ENCODE measurements at regions not wholly inside any gene's neighbourhood (a gene's known extent, or its start where the extent isn't known, plus 50 kb on each side); places are given as distances from the start of the nearest gene placed in this dataset.

DNA sequence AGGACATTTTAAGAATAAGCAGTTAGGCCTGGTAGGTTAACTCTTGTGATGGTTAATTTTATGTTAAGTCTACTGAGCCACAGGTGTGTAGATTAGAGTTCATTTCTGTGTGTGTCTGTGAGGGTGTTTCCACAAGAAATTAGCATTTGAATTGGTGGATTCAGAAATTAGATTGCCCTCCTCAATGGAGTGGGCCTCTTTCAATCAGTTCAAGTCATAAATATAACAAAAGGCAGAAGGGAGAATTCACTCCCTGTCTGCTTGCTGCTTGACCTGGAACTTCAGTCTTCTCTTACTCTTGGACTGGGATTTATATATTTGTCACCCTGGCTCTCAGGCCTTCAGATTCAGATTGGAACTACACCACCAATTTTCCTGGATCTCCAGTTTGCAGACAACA, 55.3 kb upstream of the POM121L12 start:
- no peak for DNase-seq

DNA sequence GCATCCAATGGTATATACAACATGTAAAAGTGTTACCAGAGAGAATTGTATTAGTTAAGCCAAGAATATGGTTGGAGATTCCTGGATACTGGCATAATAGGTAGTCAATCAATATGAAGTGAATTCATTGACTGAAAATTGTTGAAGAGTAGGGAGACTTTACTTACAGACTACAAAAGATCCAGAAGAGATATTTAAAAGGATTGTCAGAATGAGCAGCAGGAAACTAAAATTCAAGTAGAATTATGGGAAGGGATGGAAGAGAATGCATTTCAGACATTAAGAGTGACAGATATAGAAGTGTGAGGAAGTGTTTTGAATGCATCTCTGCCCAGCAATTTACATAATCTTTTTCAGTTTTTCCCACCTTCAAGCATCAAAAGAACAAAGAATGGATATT, 62.3 kb upstream of the POM121L12 start:
- DNase-seq = no peak

DNA sequence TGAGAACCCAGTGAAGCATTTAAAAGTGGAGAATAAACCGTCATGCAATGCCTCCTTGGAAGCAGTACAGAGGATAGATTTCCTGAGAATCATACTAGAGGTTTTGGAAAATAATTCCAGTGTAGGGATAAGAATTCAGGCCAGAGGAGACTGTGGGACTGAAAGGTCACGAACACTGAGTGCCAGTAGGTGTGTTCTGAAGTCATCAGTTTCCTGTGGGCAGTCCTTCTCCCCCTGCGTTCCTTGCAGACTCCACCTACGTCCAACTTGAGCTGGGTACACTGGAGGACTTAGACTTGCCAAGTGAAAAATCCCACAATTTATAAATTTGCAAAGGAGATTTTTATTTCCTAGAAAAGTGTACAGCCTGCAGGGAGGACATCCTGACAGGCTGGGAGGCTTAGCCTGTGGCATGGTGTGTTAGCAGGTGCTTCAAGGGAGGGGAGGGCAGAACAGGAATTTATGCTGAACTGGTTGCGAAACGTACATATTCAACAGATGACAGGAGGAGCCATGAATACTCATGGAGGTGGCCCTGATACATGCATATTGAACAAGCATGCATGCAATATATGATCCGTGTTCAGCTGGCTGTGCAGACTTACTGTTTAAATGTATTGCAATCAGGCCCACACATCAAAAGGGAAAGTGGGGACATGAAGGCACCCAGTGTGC, 72.9 kb upstream of the POM121L12 start:
- no peak for DNase-seq

DNA sequence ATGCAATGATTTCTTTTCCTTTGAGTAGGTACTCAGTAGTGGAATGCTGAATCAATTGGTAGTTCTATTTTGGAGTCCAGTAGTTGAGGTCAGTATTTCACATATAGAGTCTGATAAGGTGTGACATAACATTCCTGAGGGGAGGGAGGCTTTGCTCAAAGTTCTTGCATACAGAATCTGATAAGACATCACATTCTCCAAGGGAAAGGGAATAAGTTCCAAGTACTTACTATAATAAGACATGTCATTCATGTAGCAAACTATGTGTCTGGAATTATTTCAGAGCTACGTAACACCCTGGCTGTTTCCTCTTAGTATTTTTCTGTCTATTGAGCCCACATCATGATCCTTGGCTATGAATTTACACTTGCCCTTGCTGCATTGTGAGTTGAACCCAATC, 74.3 kb upstream of the POM121L12 start:
- no peak for DNase-seq

DNA sequence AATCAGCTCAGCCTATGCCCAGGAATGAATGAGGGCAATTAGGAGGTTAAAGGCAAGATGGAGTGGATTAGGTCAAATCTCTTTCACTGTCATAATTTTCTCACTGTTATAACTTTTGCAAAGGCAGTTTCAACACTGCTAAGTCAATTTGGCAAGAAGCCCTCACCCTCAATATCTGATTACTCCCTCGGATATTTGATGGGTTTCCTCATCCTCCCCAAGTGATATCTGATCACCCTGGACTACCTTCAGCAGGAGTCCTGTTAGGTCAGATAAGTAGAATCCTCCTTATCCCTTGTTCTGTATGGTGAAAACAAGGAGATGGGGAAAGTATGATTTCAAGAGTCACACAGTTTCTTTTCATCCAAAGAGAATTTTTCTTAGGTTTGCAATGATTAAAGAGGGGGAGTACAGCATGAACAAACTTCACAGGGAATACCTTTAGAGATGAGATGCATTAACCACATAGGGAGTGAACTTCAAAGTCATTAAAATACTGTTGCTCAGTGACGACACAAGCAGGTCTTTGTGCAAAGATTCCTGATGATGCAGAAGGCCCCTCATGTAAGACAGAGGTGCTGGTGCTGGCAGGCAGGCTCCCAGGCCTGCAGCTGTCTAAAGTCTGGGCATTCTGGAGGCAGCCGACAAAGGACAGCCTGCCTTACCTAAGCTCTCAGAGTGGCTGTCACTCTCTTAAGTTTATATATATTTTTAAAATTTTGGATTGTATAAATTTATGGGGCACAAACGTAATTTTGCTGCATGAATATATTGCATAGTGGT, 75.4 kb upstream of the POM121L12 start:
- DNase-seq = no peak

DNA sequence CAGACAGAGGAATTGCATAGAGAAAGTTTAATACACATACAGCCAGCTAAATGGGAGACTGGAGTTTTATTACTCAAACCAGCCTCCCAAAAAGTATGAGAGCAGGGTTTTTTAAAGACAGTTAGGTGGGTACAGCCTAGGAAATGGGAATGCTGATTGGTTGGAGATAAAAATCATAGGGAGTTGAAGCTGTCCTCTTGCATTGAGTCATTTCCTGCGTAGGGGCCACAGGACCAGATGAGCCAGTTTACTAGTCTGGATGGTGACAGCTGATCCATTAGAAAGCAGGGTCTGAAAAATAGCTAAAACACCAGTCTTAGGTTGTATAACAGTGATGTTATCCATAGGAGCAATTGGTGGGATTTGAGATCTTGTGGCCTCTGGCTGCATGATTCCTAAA, 76.1 kb upstream of the POM121L12 start:
- no peak for DNase-seq

DNA sequence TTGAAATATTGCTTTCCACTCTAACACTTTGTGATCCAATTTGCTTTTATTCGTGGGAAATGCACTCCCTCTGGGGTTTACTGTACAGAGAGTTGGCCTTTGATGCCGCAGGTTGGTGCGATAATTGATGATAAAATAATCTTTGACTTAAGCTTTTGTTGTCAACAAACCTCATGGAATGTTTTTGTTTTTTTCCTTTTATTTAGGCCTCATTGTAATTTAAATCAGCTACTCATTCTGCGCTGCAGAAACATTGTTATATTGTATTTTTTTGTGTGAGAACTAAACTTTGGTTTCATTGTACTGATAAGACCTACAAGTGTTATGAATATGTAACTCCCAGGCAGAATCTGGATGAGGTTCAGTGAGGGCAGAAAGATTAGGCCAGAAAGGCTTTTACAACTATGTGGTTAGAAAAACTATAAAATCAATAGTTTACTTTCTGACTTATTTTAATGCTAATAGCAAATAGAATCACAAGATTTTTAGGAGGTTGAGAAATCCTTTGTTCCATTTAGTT, 76.8 kb upstream of the POM121L12 start:
- DNase-seq = no peak

DNA sequence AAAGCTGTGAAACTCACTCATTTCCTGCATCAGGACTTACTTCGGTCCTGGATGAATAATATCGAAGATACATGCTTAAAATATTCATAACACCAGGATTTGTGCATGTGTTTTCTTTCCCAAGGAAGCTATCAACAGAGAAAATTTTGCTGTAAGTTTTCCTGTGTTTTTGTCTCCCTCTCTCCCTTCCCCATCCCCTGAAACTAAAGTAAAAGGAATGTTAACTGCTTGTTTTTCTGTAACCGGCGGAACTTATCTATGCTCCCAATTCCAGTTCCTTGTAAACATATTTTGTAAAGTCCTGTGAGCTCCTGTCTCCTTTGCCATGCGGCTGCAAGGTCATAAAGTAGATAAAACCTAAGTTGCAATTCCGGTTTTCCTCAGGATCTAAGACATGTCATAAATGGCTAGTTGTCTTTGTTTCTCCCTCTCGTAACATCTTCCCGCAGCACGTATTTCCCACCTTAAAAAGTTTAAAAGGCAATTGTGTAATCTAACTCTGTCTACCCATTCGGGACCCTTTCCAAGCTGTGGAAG, 79.0 kb upstream of the POM121L12 start:
- DNase-seq = no peak

DNA sequence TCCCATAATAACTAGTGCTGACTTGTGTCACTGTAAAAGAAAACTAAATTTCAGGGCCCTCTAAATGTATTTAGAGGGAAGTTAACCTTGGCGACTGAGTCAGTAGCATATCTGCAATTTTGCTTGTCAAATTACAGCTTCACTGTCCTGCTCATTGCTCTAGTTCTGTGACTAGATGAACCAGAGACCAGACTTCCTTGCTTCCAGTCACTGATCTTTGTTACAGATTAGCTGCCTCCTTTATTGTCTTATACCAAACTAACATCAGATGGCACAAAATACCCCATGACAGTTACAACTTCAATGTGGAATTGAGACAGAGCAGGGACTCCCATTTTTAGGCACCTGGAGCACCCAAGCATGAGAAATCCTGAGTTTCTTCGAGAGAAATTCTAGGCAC, 79.9 kb upstream of the POM121L12 start:
- no peak for DNase-seq

DNA sequence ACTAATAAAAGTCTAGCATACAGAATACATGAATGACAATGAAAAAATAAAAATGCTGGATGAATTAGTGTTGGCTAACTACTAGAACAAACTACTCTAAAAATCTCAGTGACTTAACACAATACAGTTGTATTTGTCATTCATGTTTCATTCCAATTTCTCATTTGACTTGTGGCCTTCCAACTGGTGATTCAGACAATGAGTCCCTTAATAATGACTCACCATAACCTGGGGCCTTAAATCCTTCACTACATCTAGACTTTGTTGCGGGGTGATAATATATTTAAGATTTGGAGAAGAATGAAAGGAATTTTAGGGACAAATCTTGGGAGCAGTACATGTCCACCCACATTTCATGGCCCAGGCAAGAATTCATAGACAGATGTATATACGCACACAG, 90.5 kb upstream of the POM121L12 start:
- no peak for DNase-seq

DNA sequence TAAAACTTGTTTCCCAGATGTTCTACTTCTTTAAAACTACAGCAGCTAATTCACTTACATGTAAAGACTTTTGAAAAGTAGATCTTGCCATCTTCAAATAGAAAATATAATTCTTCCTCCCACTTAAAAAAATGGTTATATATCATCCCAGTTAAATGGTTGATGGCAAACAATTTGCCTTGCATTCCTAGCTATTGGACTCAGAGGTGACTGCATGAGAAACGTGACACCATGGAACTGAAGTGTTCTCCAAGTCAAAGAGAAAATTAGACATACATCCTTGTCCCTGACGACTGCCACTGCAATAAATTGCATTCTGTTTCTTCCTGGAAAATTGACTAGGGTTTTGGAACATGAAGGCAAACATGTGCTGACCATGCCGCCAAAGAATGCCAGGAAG, 95.0 kb upstream of the POM121L12 start:
- DNase-seq = no peak

DNA sequence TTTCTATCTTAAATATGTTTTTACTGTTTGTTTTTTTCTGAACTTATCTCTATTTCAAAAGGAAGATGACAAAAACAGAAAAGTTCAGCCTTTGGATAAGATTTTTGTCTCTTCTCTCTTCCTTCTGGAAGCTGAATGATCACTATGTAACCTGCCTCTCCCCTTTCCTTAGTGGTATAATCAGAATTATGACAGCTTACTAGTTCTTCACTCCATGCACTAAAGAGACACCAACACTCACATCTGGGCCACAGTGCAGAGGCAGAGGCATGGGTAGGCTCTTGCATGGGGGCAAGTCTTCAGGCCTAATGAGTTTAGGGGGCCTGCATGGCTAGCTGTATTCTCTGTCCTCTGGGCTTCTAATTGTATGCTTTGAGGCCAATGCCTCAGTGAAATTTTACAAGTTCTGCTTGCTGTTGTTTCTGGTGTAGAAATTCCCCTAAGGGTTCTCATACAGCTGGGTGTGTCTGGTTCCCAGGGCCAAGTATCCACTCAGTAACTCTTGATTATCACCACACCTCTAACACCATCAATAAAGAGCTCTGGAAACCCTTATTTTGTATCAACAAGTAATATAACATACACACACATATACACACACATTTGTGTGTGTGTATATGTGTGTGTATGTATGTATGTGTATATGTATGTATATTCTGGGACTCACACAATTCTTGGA, 96.8 kb upstream of the POM121L12 start:
- no peak for DNase-seq

DNA sequence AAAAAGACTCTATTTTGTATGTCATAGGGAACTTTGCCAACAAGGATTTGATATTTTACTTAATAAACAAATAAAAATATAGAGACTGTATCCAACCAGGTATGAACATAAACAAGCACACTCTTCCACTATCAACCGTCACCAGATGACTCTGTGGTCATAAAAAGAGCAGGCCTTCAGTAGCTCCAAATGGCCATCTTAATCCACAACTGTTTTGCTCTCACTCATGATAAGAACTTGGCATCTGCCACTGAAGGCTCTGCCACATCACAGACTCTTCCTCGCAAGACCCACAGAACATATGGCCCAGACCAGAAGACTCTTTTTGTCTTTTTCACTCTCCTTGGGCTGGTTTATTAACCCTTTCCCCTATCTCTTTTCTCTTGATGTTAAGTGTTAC, 98.7 kb upstream of the POM121L12 start:
- no peak for DNase-seq

DNA sequence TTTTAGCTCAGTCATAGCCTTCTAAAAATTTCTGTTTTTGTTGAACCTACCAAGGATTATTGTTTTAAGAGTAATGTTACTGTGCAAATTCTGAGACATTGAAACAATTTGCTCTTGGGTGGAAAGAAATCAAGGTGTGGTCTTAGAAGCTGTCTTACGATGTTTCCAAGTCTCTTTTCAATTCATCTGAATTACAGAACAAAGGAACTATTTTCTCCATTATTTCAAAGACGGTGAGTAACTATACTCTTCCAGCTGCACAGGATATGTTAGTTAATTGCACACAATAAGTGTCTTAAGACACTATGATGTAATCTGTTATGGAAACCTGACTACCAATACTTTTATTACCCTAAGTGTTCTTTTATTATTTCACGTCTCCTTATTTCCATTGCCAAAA, 106.8 kb upstream of the POM121L12 start:
- DNase-seq = no peak

DNA sequence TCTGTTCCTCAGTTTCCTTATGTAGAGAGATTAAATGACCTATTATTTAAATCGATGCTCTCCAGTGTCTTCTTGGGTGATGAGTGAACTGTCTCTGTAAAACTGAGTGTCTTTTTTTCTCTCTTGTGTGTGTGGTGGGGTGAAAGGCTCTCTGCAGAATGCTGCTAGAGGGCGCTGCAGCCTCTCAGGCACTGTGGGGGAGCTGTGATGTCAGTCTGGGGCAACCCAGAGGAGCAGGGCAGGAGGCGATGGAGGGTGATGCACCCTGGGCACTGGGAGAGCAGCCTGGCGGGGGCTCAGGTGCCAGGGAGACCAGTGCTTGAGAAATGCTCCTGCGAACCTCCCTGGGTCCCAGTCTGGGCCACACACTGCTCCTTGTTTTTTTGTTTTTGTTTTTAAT, 110.1 kb upstream of the POM121L12 start:
- no peak for DNase-seq

DNA sequence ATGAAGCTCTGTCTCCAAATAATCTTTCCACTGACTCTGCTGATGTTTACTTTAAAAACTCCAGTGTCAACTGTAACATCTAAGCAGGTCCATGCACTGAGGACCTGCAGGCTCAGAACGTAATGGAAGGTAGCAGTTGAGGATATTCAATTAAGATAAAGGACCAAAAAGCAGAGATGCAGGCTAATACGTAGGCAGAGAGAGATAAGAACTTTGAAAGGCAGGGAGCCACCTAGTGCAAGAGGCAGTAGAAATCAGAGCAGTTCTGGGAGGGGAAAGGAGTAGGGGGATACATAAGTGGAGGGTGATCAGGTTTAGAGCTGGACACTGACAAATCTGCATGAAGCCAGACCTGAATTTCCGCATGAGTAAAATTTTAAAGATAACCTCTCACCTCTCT, 114.5 kb upstream of the POM121L12 start:
- DNase-seq = no peak

DNA sequence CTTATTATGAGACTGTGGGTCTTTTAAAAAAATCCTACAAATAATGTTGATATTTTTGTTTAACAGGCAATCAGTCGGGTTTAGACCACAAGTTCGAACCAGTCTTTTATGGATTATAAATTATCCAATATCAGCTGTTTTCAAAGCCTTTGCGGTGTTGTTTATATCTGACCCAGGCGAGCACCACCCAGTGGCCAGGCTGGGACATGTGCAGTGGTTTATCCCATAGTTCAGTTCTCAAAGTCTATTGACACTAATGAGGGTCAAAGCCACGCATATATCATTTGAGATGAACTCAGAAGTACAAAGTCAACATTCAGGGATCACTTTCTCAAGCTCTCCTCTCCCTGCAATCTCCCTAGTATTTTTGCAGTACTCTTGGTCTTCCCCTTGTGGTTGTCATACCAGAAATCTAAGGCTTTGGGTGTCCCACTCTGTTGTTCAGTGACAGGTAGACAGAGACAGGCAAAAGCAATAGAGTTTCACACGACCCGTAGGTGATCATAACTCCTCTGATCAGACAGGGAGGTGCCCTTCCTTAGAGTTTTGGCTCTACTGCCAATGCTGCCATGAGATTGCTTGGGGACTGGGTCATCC, 117.4 kb upstream of the POM121L12 start:
- DNase-seq = no peak

DNA sequence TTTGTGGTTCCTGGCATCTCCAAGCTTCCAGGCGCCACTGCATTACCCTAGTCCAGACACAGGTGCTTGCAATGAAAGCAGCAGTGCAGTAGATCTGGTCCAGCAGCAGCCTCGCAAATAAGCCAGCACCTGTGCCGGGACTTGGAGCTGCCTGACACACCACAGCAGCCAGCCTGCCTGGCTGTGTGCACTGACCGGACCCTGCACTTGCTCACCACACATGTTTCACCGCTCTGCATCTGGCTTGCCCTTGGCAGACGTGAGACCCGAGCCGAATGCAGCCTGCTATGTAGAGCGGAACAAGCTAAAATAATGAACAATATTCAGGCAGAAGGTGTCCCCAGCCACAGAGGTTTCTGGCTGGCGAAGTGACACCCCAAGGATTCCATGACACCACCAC, 123.6 kb upstream of the POM121L12 start:
- DNase-seq = no peak

DNA sequence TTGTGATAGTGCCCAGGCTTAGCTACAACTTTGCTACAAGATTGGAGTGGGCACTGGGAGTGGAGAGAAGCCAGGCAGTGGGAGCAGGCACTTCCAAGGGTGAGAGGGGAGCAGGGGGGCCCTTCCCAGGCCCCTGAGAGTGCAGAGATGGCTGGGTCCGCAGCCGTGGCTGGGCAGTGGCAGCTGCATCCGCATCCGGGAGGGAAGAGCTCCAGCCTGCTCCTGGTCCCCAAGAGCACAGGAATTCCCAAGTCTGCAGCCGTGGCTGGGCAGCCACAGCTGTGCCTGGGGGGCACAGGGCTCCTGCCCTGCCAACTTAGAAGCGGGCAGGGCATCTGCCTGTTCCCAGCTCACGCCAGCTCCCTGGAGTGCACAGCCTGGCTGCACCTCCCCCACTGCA, 124.1 kb upstream of the POM121L12 start:
- DNase-seq = no peak

DNA sequence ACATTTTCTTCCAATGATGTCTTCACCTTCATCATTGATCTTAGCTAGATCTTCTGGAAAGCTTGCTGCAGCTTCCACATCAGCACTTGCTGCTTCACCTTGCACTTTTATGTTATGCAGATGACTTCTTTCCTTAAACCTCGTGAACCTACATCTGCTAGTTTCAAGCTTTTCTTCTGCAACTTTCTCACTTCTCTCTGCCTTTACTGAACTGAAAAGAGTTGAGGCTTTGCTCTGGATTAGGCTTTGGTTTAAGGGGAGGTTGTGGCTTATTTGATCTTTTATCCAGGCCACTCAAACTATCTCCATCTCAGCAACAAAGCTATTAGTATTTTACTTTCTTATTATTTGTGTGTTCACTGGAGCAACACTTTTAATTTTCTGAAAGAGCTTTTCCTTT, 125.5 kb upstream of the POM121L12 start:
- DNase-seq = no peak

DNA sequence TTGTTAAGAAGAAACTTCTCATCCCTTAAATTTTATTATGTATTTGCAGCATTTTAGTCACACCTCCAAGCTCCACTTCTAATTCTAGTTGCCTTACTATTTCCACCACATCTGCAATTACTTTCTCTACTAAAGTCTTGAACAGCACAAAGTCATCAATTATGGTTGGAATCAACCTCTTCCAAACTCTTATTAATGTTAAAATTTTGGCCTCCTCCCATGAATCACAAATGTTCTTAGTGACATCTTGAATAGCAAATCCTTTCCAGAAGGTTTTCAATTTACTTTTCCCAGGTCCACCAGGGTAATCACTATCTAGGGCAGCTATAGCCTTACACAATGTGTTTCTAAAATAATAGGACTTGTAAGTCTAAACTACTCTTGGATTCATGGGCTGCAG, 126.3 kb upstream of the POM121L12 start:
- no peak for DNase-seq

DNA sequence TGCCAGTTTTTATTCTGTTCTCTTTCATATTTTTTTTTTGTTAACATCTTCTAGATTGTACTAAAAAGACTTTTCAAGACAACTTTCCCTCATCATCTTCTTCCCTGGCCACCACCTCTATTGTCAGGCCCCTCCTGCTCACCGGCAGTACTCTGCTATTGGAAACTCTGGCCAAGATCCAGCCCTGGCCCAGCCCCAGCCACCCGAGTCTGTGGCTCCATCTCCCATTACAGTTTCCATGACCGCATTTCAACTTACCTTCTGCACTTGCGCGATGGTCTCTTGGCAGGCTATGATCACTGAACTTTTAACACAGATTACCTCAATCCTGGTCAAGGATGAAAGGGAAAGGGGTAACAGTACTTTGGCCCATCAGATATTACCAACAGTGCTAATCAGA, 137.7 kb upstream of the POM121L12 start:
- DNase-seq = no peak

DNA sequence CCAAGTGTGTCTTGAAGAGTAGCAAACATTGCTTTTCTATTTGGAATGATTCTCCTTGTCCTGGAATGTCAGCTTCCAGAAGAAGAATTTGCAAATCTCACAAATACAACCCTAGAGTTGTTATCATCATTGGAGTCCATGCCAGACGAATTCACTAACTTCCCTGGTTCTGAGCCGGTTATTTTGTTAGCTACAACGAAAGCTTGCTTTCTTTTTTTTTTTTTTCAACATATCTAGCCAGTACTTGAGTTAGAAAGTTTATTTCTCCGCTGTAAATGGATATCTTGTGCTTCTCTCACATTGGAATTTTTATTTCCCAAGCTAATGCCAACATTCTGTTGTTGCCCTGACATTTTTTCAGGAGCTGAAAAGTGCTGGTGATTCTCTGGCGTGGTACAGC, 138.1 kb upstream of the POM121L12 start:
- DNase-seq = no peak

All from dermis blood vessel endothelial cell (primary cell).